ENCODE measurements at regions not wholly inside any gene's neighbourhood (a gene's known extent, or its start where the extent isn't known, plus 50 kb on each side); places are given as distances from the start of the nearest gene placed in this dataset.

GRCh38 chr7:41003977-41004376 is 698.9 kb downstream of the INHBA start:
- TF ChIP-seq EP300 (IDR thresholded peaks at IDR 0.05) (no peak), POLR2A (IDR thresholded peaks at IDR 0.05) (no peak)
- TF ChIP-seq, protein P1, sequence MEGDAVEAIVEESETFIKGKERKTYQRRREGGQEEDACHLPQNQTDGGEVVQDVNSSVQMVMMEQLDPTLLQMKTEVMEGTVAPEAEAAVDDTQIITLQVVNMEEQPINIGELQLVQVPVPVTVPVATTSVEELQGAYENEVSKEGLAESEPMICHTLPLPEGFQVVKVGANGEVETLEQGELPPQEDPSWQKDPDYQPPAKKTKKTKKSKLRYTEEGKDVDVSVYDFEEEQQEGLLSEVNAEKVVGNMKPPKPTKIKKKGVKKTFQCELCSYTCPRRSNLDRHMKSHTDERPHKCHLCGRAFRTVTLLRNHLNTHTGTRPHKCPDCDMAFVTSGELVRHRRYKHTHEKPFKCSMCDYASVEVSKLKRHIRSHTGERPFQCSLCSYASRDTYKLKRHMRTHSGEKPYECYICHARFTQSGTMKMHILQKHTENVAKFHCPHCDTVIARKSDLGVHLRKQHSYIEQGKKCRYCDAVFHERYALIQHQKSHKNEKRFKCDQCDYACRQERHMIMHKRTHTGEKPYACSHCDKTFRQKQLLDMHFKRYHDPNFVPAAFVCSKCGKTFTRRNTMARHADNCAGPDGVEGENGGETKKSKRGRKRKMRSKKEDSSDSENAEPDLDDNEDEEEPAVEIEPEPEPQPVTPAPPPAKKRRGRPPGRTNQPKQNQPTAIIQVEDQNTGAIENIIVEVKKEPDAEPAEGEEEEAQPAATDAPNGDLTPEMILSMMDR (IDR thresholded peaks at IDR 0.05) = no peak
